ENCODE measurements at regions not wholly inside any gene's neighbourhood (a gene's known extent, or its start where the extent isn't known, plus 50 kb on each side); places are given as distances from the start of the nearest gene placed in this dataset.

GRCh38 chr2:158049129-158049855 lies 52.4 kb upstream of the UPP2 start:
- DNase-seq (ENCODE audit: low read depth in 2 of 3, low spot score in 1 of 3) = no peak

DNA sequence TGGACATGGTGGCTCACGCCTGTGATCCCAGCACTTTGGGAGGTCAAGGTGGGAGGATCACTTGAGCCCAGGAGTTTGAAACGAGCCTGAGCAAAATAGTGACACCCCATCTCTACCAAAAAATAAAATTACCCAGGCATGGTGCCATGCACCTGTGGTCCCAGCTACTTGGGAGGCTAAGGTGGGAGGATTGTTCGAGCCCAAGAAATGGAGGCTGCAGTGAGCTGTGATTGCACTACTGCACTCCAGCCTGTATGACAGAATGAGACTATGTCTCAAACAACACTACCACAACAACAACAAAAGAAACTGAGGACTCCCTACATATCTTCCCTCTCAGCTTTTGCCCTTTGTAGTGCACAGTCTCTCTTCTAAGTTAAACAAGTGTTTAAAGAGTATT lies 53.3 kb upstream of the UPP2 start:
- no peak for DNase-seq (ENCODE audit: low read depth in 2 of 3, low spot score in 1 of 3)

DNA sequence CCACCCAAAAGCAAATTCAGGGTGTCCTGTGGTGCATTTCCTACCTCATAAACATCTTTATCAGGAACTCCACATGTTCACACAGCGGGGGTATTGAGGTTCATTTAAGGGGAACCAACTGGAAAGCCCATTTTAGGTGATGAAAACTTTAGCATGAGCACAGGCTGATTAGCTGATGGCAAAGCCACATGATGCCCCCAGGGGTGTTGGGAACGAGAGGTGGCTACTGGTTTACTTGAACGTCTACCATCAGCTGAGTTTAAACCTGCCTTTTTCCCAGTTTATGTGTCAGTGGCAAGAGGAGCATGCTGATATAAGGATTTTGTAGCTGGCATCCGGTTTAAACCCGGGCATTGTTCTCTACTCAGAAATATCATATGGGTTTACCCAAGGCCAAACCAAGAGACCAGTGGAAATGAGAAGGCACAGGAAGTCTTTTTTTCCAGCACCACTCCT lies 54.5 kb upstream of the UPP2 start:
- DNase-seq (ENCODE audit: low read depth in 2 of 3, low spot score in 1 of 3) = no peak

DNA sequence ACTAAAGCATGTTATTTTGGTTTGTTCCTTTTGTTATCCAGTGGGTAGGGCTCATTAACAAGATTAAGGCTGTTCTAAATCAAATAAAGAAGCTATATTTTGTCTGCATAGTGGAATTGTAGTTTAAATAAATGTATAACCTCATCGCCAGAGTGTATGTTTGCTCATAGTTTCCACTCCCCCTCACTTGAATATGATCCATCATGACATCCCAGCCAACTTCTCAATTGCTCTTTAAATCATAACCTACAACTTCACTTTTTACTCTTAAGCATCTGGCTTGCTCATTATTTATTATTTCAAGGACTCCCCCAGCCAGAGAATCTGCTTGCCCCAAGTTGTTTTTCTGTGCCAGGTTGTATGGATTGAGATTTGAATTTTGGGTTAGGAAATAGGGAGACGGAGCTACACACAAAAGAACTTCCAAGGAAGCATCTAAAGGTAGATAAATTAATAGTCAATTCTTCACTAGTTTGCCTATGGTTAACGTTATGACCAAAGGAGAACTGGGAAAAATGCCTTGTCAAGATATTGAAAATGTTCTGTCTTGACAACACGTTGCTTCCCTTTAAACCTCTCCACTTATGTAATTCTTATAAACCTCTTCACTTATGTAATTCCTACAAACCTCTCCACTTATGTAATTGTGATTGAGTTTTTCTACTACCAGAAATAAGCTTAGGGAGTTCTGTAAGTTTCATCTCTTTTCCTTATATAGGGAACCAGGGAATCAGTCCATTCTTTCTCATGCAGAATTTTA lies 55.4 kb upstream of the UPP2 start:
- DNase-seq (ENCODE audit: low read depth in 2 of 3, low spot score in 1 of 3) = no peak

- no peak for DNase-seq (ENCODE audit: low read depth in 2 of 3, low spot score in 1 of 3)
Measured at GRCh38 chr2:158045362-158045761, 56.3 kb upstream of the UPP2 start.

GRCh38 chr2:158043181-158043948 lies 58.3 kb upstream of the UPP2 start:
- no peak for DNase-seq (ENCODE audit: low read depth in 2 of 3, low spot score in 1 of 3)

GRCh38 chr2:158042666-158043065 lies 59.0 kb upstream of the UPP2 start:
- DNase-seq (ENCODE audit: low read depth in 2 of 3, low spot score in 1 of 3) = no peak

- DNase-seq (ENCODE audit: low read depth in 2 of 3, low spot score in 1 of 3) = no peak
Measured at GRCh38 chr2:158042245-158042644, 59.4 kb upstream of the UPP2 start.

DNA sequence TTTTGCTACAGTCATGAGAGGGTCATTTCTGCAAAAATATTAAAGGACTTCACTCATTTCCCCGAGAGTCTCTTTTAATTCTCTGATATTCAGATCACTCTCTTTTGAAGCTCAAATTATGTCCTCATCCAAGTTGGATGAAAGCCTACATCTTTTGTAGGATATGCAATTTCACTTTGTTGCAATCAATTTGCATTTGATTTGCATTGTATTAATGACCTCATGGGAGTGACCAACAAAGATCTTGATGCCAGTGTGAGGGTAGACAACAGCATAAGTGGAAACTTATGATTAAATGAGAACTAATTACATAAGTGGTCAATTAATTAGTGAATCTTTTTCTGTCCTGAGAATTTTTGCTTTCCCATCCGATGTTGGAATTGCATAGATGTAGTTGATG lies 60.3 kb upstream of the UPP2 start:
- no peak for DNase-seq (ENCODE audit: low read depth in 2 of 3, low spot score in 1 of 3)

- DNase-seq (ENCODE audit: low read depth in 2 of 3, low spot score in 1 of 3) = no peak
Measured at GRCh38 chr2:158038901-158039300, 62.8 kb upstream of the UPP2 start.

GRCh38 chr2:158034198-158034866 lies 67.3 kb upstream of the UPP2 start:
- peak in 1 of 3 donors; percentile 8 for DNase-seq (ENCODE audit: low read depth in 2 of 3, low spot score in 1 of 3)

GRCh38 chr2:158031371-158031770 lies 70.3 kb upstream of the UPP2 start:
- DNase-seq (ENCODE audit: low read depth in 2 of 3, low spot score in 1 of 3) = no peak

GRCh38 chr2:158025255-158025996 lies 76.2 kb upstream of the UPP2 start:
- DNase-seq (ENCODE audit: low read depth in 2 of 3, low spot score in 1 of 3) = no peak

DNA sequence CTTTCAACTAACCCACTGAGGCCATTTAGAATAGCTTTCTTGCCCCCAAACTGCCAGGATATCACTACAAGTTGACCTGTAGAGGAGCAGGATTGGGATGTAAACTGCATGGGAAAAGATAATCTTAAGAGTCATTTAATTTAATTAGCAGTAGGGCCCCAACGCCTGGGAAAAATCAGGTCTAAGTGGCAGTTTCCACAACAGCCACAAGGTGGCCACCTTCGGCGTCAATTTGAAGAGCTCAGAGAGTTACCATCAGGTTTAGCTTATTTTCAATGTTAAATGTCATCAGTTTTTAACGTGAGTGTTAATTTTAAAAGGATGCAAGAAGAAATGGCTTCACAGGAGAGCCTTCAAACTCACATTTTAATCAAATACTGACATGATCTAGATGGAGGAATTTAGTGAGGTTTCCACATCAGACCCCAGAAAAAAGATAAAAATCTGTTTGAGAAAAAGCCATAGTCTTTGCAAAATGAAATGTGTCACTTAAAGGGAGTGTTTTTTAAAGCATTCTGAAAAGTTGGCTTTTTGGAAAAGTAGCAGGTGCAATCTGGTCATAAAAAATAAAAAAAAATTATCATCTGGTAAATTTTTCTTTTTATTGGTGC lies 77.3 kb upstream of the UPP2 start:
- peak; percentile 33 to 56 (median 34) for DNase-seq (ENCODE audit: low read depth in 2 of 3, low spot score in 1 of 3)

DNA sequence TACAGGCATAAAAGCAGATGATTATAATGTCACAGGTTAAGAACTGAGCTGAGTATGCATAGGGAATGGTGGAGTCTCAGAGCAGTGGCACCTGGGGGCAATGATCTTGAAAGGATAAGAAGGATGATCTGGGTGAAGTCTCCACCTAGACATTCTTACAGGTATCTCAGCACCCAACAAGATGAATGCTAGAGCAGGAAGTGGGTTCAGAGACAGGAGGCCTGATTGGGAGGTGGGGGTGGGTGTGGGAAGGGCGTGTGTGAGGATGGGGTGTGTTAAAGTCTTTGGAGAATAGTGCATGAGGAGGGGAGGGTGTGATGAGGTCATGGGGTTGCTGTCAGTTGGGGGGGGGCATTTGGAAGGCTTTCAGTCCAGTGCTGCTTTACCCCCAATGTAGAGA lies 78.8 kb upstream of the UPP2 start:
- no peak for DNase-seq (ENCODE audit: low read depth in 2 of 3, low spot score in 1 of 3)

- DNase-seq (ENCODE audit: low read depth in 2 of 3, low spot score in 1 of 3) = no peak
Measured at GRCh38 chr2:158021226-158021625, 80.5 kb upstream of the UPP2 start.

GRCh38 chr2:158015428-158016076 lies 86.1 kb upstream of the UPP2 start:
- no peak for DNase-seq (ENCODE audit: low read depth in 2 of 3, low spot score in 1 of 3)

GRCh38 chr2:158013891-158014290 lies 87.8 kb upstream of the UPP2 start:
- DNase-seq (ENCODE audit: low read depth in 2 of 3, low spot score in 1 of 3) = no peak

GRCh38 chr2:158011055-158011771 lies 90.5 kb upstream of the UPP2 start:
- DNase-seq (ENCODE audit: low read depth in 2 of 3, low spot score in 1 of 3) = no peak
